Epithelial cell of proximal tubule (primary cell): ENCODE measurements at regions not wholly inside any gene's neighbourhood (a gene's known extent, or its start where the extent isn't known, plus 50 kb on each side); places are given as distances from the start of the nearest gene placed in this dataset.

Experiments used
- DNase-seq: peaks from one replicate; pipeline ENCODE4 v3.0.0-alpha.2; 2011; ENCODE audit warnings: low read depth
- H3K4me3 ChIP-seq: 2 replicates; pipeline ENCODE4 v1.5.1; 2011; ENCODE audit warnings: low read depth, mild to moderate bottlenecking, low read length
- CTCF ChIP-seq: conservative IDR thresholded peaks from 2 replicates; pipeline ENCODE4 v1.5.1; 2012; ENCODE audit warnings: low read depth, mild to moderate bottlenecking, low read length

GRCh38 chr16:5498562-5498961 is 401.0 kb upstream of the EEF2KMT start:
- no peak overlapping the region for H3K4me3 ChIP-seq
- DNase-seq = no peak
- TF ChIP-seq CTCF = no peak

- no peak for TF ChIP-seq CTCF
- H3K4me3 ChIP-seq = no peak overlapping the region
- no peak for DNase-seq
Observed at GRCh38 chr16:5496013-5496412, 398.4 kb upstream of the EEF2KMT start.

DNA sequence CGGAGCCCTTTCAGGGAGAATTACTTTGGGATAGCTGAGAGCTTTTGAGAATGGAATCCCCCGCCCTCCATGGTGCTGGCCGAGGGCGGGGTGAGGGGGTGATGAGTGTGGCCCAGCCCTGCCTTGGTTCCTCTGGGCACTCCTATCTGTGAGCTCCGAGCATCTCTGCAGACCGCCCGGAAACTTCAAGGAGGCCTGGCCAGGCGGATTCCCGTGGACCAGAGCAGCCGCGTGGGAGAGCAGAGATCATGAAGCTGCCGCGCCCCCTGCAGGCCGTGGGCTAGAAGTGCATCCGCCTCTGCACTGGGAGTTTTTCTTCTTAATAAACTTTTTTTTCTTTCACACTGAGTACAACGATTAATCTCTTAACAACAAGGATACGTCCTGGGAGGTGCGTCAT is 392.9 kb upstream of the EEF2KMT start:
- TF ChIP-seq CTCF = peak; percentile 45
- no peak for DNase-seq
- H3K4me3 ChIP-seq = no peak overlapping the region

- H3K4me3 ChIP-seq = no peak overlapping the region
- no peak for TF ChIP-seq CTCF
- no peak for DNase-seq
Observed at GRCh38 chr16:5488581-5488980, 391.0 kb upstream of the EEF2KMT start.

DNA sequence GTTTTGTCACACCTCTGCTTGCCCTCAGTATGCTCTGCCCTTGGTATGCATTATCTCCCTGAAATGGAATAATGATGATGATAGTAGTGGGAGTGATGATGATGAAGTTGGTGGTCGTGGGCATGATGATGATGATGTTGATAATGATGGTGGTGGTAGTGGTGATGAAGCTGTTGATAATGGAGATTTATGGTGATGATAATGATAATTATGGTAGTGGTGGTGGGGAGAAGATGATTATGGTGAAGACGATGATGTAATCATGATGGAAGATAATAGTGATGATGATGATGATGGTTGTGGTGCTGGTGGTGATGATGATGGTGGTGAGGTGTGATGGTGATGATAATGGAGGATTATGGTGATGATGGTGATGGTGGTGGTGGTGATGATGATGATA is 390.1 kb upstream of the EEF2KMT start:
- DNase-seq = no peak
- no peak for TF ChIP-seq CTCF
- H3K4me3 ChIP-seq = no peak overlapping the region

GRCh38 chr16:5482256-5482655 is 384.7 kb upstream of the EEF2KMT start:
- no peak for DNase-seq
- no peak overlapping the region for H3K4me3 ChIP-seq
- no peak for TF ChIP-seq CTCF

GRCh38 chr16:5480431-5481195 is 383.0 kb upstream of the EEF2KMT start:
- no peak for TF ChIP-seq CTCF
- no peak overlapping the region for H3K4me3 ChIP-seq
- no peak for DNase-seq
